Panc1 (cell line): ENCODE measurements at regions not wholly inside any gene's neighbourhood (a gene's known extent, or its start where the extent isn't known, plus 50 kb on each side); places are given as distances from the start of the nearest gene placed in this dataset.

Experiments
- ATAC-seq: fragments of 200-7000 bp; cut with Tn5 transposase; 2 replicates; pipeline ENCODE4 v1.9.1; 2020; ENCODE audit warnings: mild to moderate bottlenecking, moderate library complexity
- BruUV-seq: library from RNA; stranded (reverse); fragments of 400-500 nt; replicated peaks from 2 replicates; lab custom pipeline; 2021; lab: Mats Ljungman, UMichigan
- CTCF ChIA-PET: fragments of 300-600 bp; sonication (Branson Sonifier 250); formaldehyde crosslinking; loops from one replicate; lab custom pipeline; 2022; ENCODE audit warnings: antibody characterized with exemption; lab: Charles Lee
- POLR2A ChIA-PET: fragments of 300-600 bp; sonication (Branson Sonifier 250); formaldehyde crosslinking; loops from one replicate; lab custom pipeline; 2022; ENCODE audit warnings: antibody characterized with exemption; lab: Charles Lee
- DNase-seq: peaks from one replicate; pipeline ENCODE4 v3.0.0-alpha.2; 2010; ENCODE audit warnings: low read depth, low spot score
- H3K27ac ChIP-seq: 2 replicates; pipeline ENCODE4 v1.5.1; 2011; ENCODE audit warnings: mild to moderate bottlenecking, low read length, inconsistent platforms
- H3K27me3 ChIP-seq: fragments of 200-500 bp; sonication (Bioruptor generic); 2 replicates; pipeline ENCODE4 v1.6.0; 2014; ENCODE audit warnings: low read length, inconsistent platforms; ENCODE audit not compliant: control insufficient read depth, insufficient read depth
- H3K36me3 ChIP-seq: fragments of 200-500 bp; sonication (Bioruptor generic); 2 replicates; pipeline ENCODE4 v1.5.1; 2014; ENCODE audit warnings: inconsistent platforms, mild to moderate bottlenecking, low read length, moderate library complexity; ENCODE audit not compliant: control insufficient read depth, insufficient read depth
- H3K4me1 ChIP-seq: 2 replicates; pipeline ENCODE4 v1.5.1; 2011; ENCODE audit warnings: inconsistent platforms, mild to moderate bottlenecking, low read length, moderate library complexity; ENCODE audit not compliant: control insufficient read depth, insufficient read depth
- H3K4me3 ChIP-seq, 2 experiments: 2 replicates each; pipeline ENCODE4 v1.5.1; 2011 to 2012; ENCODE audit warnings: low read depth in 2 of 2, low read length in 2 of 2, mild to moderate bottlenecking in 2 of 2, inconsistent platforms in 1 of 2, moderate library complexity in 1 of 2
- H3K9me3 ChIP-seq: fragments of 200-500 bp; sonication (Bioruptor generic); 2 replicates; pipeline ENCODE4 v1.5.1; 2014; ENCODE audit warnings: low read depth, mild to moderate bottlenecking, inconsistent platforms, low read length, moderate library complexity; ENCODE audit not compliant: control insufficient read depth, insufficient read depth
- POLR2AphosphoS5 ChIP-seq: IDR thresholded peaks from 2 replicates; pipeline ENCODE4 v1.6.1; 2012; ENCODE audit warnings: mild to moderate bottlenecking, low read depth, low read length, moderate library complexity
- SIN3A ChIP-seq: IDR thresholded peaks from 2 replicates; pipeline ENCODE4 v1.6.1; 2012; ENCODE audit warnings: low read depth, mild to moderate bottlenecking, low read length, moderate library complexity, borderline replicate concordance; ENCODE audit not compliant: insufficient read depth
- TCF7L2 ChIP-seq: IDR thresholded peaks from 2 replicates; pipeline ENCODE4 v1.6.1; 2011; ENCODE audit warnings: mild to moderate bottlenecking, low read depth, low read length, inconsistent platforms
- in situ Hi-C: cut with HindIII; loops from 2 replicates; pipeline ENCODE4 v1.10.0; 2016; ENCODE audit warnings: low sequenced_read_pairs, low pct_unique_long_range_greater_than_20kb
- intact Hi-C: fragments of 100-400 bp; cut with micrococcal nuclease; formaldehyde crosslinking; loops from one replicate; pipeline ENCODE4 v1.10.0; 2022; ENCODE audit not compliant: unreplicated experiment
- TF ChIP-seq, protein P1 (sequence below), 2 experiments: IDR thresholded peaks; 2 replicates each; pipeline ENCODE4 v1.6.1; 2011 to 2012; ENCODE audit warnings: low read depth in 2 of 2, control low read depth in 1 of 2, low read length in 1 of 2, mild to moderate bottlenecking in 1 of 2, moderate library complexity in 1 of 2; ENCODE audit not compliant: insufficient read depth in 1 of 2
- TF ChIP-seq, protein P2 (sequence below): fragments of 450-650 bp; IDR thresholded peaks from 2 replicates; pipeline ENCODE4 v1.5.1; 2017; ENCODE audit warnings: mild to moderate bottlenecking

DNA sequence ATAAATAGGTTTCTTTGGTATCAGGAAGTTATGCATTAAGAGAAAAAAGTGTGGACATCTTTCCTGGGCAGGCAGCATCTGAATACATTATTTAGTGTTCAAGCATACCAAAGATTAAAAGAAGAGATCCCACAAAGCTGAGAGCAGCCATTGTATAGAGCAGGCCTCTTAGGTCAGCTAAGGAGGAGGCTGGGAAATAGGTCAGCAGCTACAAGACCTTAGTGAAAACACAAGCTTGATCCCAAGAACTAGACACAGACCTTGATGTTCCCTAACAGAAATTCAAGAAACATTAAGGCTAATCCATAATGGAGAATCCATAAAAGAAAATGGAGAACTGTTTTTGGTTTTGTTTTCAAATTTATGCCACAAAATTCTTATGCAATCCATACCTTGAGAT lies 135.3 kb upstream of the DPT start:
- Histone ChIP-seq H3K27ac (peak overlapping the region; percentile 39; the same call in 1 of the 2 replicates), H3K36me3 (no peaks in the 10 kb centered on the region), H3K4me1 (no peaks in the 10 kb centered on the region; the same call in 1 of the 2 replicates), H3K27me3 (no peaks in the 10 kb centered on the region), H3K9me3 (peaks cover 8% of the 10 kb centered on the region; the same call in 1 of the 2 replicates), H3K4me3 (no peak overlapping the region)
- no TSS peak for BruUV-seq
- in situ Hi-C loops (no loop called here), intact Hi-C loops (no loop called here)
- ChIA-PET POLR2A (no interaction called here), CTCF (no interaction called here)
- DNase-seq (no peak), ATAC-seq (no peak)
- TF ChIP-seq, protein P1, sequence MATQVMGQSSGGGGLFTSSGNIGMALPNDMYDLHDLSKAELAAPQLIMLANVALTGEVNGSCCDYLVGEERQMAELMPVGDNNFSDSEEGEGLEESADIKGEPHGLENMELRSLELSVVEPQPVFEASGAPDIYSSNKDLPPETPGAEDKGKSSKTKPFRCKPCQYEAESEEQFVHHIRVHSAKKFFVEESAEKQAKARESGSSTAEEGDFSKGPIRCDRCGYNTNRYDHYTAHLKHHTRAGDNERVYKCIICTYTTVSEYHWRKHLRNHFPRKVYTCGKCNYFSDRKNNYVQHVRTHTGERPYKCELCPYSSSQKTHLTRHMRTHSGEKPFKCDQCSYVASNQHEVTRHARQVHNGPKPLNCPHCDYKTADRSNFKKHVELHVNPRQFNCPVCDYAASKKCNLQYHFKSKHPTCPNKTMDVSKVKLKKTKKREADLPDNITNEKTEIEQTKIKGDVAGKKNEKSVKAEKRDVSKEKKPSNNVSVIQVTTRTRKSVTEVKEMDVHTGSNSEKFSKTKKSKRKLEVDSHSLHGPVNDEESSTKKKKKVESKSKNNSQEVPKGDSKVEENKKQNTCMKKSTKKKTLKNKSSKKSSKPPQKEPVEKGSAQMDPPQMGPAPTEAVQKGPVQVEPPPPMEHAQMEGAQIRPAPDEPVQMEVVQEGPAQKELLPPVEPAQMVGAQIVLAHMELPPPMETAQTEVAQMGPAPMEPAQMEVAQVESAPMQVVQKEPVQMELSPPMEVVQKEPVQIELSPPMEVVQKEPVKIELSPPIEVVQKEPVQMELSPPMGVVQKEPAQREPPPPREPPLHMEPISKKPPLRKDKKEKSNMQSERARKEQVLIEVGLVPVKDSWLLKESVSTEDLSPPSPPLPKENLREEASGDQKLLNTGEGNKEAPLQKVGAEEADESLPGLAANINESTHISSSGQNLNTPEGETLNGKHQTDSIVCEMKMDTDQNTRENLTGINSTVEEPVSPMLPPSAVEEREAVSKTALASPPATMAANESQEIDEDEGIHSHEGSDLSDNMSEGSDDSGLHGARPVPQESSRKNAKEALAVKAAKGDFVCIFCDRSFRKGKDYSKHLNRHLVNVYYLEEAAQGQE (IDR thresholded peaks at IDR 0.05; ENCODE audit: insufficient read depth in 1 of 2, low read depth in 2 of 2, low read length in 1 of 2) = no peak
- TF ChIP-seq SIN3A = no peak
- TF ChIP-seq, protein P2, sequence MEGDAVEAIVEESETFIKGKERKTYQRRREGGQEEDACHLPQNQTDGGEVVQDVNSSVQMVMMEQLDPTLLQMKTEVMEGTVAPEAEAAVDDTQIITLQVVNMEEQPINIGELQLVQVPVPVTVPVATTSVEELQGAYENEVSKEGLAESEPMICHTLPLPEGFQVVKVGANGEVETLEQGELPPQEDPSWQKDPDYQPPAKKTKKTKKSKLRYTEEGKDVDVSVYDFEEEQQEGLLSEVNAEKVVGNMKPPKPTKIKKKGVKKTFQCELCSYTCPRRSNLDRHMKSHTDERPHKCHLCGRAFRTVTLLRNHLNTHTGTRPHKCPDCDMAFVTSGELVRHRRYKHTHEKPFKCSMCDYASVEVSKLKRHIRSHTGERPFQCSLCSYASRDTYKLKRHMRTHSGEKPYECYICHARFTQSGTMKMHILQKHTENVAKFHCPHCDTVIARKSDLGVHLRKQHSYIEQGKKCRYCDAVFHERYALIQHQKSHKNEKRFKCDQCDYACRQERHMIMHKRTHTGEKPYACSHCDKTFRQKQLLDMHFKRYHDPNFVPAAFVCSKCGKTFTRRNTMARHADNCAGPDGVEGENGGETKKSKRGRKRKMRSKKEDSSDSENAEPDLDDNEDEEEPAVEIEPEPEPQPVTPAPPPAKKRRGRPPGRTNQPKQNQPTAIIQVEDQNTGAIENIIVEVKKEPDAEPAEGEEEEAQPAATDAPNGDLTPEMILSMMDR = no peak
- TF ChIP-seq TCF7L2 = no peak
- no peak for TF ChIP-seq POLR2AphosphoS5

DNA sequence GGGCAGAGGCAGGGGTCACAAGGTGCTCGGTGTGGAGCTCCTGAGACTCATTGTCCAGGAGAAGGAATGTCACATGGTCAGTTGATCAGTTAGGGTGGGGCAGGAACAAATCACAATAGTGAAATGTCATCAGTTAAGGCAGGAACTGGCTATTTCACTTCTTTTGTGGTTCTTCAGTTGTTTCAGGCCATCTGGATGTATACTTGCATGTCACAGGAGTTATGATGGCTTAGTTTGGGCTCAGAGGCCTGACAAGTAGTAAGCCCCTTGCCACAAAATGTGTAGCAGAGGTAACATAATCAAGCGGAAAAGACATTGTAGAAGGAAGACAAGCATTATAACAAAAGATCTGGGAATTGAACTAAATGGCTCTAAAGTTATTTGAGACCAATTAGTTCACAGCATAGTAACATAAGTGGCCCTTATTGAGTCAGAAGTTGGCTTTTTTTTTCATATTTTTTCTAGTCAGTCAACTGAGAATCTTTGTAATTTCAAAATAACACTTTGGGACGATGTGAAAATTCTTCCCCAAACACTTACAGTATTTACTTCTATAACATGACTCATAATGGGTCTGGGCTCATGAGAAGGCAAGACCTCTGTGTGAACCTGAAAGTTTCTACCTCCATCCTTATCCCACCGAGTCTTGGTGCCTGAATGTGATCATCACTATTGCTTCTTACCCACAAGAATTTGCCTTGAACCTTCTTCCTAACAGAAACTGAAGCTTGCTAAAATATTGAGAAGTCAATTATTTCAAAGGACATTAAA lies 137.0 kb upstream of the DPT start:
- Histone ChIP-seq H3K27ac (no peak overlapping the region), H3K36me3 (no peaks in the 10 kb centered on the region), H3K4me1 (no peaks in the 10 kb centered on the region; the same call in 1 of the 2 replicates), H3K9me3 (peaks cover 8% of the 10 kb centered on the region; the same call in 1 of the 2 replicates), H3K4me3 (no peak overlapping the region), H3K27me3 (no peaks in the 10 kb centered on the region)
- POLR2A ChIA-PET = no interaction called here
- DNase-seq = no peak
- in situ Hi-C loops = no loop called here
- no peak for ATAC-seq
- TF ChIP-seq TCF7L2 = no peak
- TF ChIP-seq SIN3A = no peak
- TF ChIP-seq, protein P1 (IDR thresholded peaks at IDR 0.05; ENCODE audit: insufficient read depth in 1 of 2, low read depth in 2 of 2, low read length in 1 of 2) = no peak
- TF ChIP-seq POLR2AphosphoS5 = no peak
- TF ChIP-seq, protein P2 = no peak
- BruUV-seq = no TSS peak
- intact Hi-C loops = no loop called here
- CTCF ChIA-PET = no interaction called here
